ENCODE measurements at regions not wholly inside any gene's neighbourhood (a gene's known extent, or its start where the extent isn't known, plus 50 kb on each side); places are given as distances from the start of the nearest gene placed in this dataset.

- DNase-seq (ENCODE audit: low read depth, low spot score) (no peak), FAIRE-seq (no peak)
- no peaks in the 10 kb centered on the region for H4K20me1 ChIP-seq (ENCODE audit: control insufficient read depth, extremely low read depth, insufficient read depth, low read length)
- H3K27ac ChIP-seq (ENCODE audit: control insufficient read depth, insufficient read depth, low read length) = no peak overlapping the region
- no peaks in the 10 kb centered on the region for H3K79me2 ChIP-seq (ENCODE audit: control insufficient read depth, insufficient read depth, low read length)
- no peak overlapping the region for H3K4me2 ChIP-seq (ENCODE audit: control insufficient read depth, extremely low read depth, insufficient read depth, low read depth, low read length)
- H3K36me3 ChIP-seq (ENCODE audit: control insufficient read depth in 2 of 2, extremely low read depth in 1 of 2, insufficient read depth in 2 of 2, low read length in 2 of 2) = no peaks in the 10 kb centered on the region
- TF ChIP-seq CTCF (optimal IDR thresholded peaks at IDR 0.05 in 1 of 3, IDR thresholded peaks at IDR 0.05 in 1 of 3, conservative IDR thresholded peaks at IDR 0.05 in 1 of 3; ENCODE audit: extremely low read depth in 1 of 3, insufficient read depth in 2 of 3, low read length in 3 of 3) = no peak
- no peak for TF ChIP-seq EZH2 (IDR thresholded peaks at IDR 0.05; ENCODE audit: low read length)
- H3K4me1 ChIP-seq (ENCODE audit: control insufficient read depth, extremely low read depth, insufficient read depth, low read length) = peaks cover 4% of the 10 kb centered on the region
- no peak overlapping the region for H3K9ac ChIP-seq (ENCODE audit: control insufficient read depth, extremely low read depth, insufficient read depth, low read length)
- dilution Hi-C loops (cut with MboI; ENCODE audit: extremely low pct_ligation_motif_present, low sequenced_read_pairs) = no loop called here
- H2AFZ ChIP-seq (ENCODE audit: control insufficient read depth, low read length) = no peak overlapping the region
- no peaks in the 10 kb centered on the region for H3K9me3 ChIP-seq (ENCODE audit: control insufficient read depth, low read depth, low read length)
- H3K9me1 ChIP-seq (ENCODE audit: control insufficient read depth, extremely low read depth, insufficient read depth, low read length) = no peaks in the 10 kb centered on the region
- peaks cover 3% of the 10 kb centered on the region for H3K27me3 ChIP-seq (ENCODE audit: control insufficient read depth, extremely low read depth, insufficient read depth, low read length)
- no peak overlapping the region for H3K4me3 ChIP-seq (ENCODE audit: control insufficient read depth in 2 of 3, extremely low read depth in 1 of 3, insufficient read depth in 2 of 3, low read depth in 1 of 3, low read length in 3 of 3)
These were observed 584.3 kb downstream of the BNC2 start for GRCh38 chr9:16286160-16286559.

- dilution Hi-C loops (cut with MboI; ENCODE audit: extremely low pct_ligation_motif_present, low sequenced_read_pairs) = no loop called here
- Histone ChIP-seq H3K9ac (ENCODE audit: control insufficient read depth, extremely low read depth, insufficient read depth, low read length) (no peak overlapping the region), H3K27ac (ENCODE audit: control insufficient read depth, insufficient read depth, low read length) (no peak overlapping the region), H3K4me1 (ENCODE audit: control insufficient read depth, extremely low read depth, insufficient read depth, low read length) (no peaks in the 10 kb centered on the region), H3K36me3 (ENCODE audit: control insufficient read depth in 2 of 2, extremely low read depth in 1 of 2, insufficient read depth in 2 of 2, low read length in 2 of 2) (no peaks in the 10 kb centered on the region), H3K9me3 (ENCODE audit: control insufficient read depth, low read depth, low read length) (no peaks in the 10 kb centered on the region), H3K4me2 (ENCODE audit: control insufficient read depth, extremely low read depth, insufficient read depth, low read depth, low read length) (no peak overlapping the region), H3K79me2 (ENCODE audit: control insufficient read depth, insufficient read depth, low read length) (no peaks in the 10 kb centered on the region), H3K9me1 (ENCODE audit: control insufficient read depth, extremely low read depth, insufficient read depth, low read length) (no peaks in the 10 kb centered on the region), H3K27me3 (ENCODE audit: control insufficient read depth, extremely low read depth, insufficient read depth, low read length) (peaks cover 3% of the 10 kb centered on the region), H2AFZ (ENCODE audit: control insufficient read depth, low read length) (no peak overlapping the region), H3K4me3 (ENCODE audit: control insufficient read depth in 2 of 3, extremely low read depth in 1 of 3, insufficient read depth in 2 of 3, low read depth in 1 of 3, low read length in 3 of 3) (no peak overlapping the region), H4K20me1 (ENCODE audit: control insufficient read depth, extremely low read depth, insufficient read depth, low read length) (no peaks in the 10 kb centered on the region)
- DNase-seq (ENCODE audit: low read depth, low spot score) (no peak), FAIRE-seq (no peak)
- TF ChIP-seq EZH2 (IDR thresholded peaks at IDR 0.05; ENCODE audit: low read length) (no peak), CTCF (optimal IDR thresholded peaks at IDR 0.05 in 1 of 3, IDR thresholded peaks at IDR 0.05 in 1 of 3, conservative IDR thresholded peaks at IDR 0.05 in 1 of 3; ENCODE audit: extremely low read depth in 1 of 3, insufficient read depth in 2 of 3, low read length in 3 of 3) (no peak)
These were observed 580.8 kb downstream of the BNC2 start for GRCh38 chr9:16289639-16290038.
